GM12874 (cell line): ENCODE measurements at regions not wholly inside any gene's neighbourhood (a gene's known extent, or its start where the extent isn't known, plus 50 kb on each side); places are given as distances from the start of the nearest gene placed in this dataset.

Experiments
- TF ChIP-seq, protein P1 (sequence below): IDR thresholded peaks from 2 replicates; pipeline ENCODE4 v1.5.1; 2011; ENCODE audit warnings: low read depth, mild to moderate bottlenecking, control low read depth, low read length, moderate library complexity; ENCODE audit not compliant: insufficient read depth

- TF ChIP-seq, protein P1, sequence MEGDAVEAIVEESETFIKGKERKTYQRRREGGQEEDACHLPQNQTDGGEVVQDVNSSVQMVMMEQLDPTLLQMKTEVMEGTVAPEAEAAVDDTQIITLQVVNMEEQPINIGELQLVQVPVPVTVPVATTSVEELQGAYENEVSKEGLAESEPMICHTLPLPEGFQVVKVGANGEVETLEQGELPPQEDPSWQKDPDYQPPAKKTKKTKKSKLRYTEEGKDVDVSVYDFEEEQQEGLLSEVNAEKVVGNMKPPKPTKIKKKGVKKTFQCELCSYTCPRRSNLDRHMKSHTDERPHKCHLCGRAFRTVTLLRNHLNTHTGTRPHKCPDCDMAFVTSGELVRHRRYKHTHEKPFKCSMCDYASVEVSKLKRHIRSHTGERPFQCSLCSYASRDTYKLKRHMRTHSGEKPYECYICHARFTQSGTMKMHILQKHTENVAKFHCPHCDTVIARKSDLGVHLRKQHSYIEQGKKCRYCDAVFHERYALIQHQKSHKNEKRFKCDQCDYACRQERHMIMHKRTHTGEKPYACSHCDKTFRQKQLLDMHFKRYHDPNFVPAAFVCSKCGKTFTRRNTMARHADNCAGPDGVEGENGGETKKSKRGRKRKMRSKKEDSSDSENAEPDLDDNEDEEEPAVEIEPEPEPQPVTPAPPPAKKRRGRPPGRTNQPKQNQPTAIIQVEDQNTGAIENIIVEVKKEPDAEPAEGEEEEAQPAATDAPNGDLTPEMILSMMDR = no peak
These were observed 330.8 kb upstream of the CITED2 start for GRCh38 chr6:139705284-139705683.

- TF ChIP-seq, protein P1 = no peak
These were observed 329.3 kb upstream of the CITED2 start for GRCh38 chr6:139703780-139704179.

DNA sequence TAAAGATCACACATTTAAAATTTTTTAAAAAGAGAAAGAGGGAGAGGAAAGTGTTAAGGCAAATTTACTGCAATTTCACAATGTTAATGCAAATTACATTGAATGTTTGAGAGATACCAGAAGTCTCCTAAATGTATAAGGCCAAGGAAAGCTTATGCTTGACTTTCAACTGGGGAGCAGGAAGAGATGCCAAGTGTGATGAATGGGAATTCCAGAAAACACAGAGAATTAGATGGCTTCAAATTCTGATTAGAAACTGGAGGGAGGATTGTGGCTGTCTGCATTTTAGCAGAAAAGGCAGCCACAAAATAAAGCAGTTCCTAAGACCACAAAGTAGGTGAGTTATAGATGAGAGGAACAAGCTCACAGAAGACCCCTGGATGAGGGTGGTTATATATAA is 328.3 kb upstream of the CITED2 start:
- TF ChIP-seq, protein P1 = no peak

- TF ChIP-seq, protein P1 = no peak
These were observed 327.2 kb upstream of the CITED2 start for GRCh38 chr6:139701695-139702094.

GRCh38 chr6:139701003-139701402 is 326.6 kb upstream of the CITED2 start:
- TF ChIP-seq, protein P1 = no peak

- TF ChIP-seq, protein P1 = no peak
These were observed 325.5 kb upstream of the CITED2 start for GRCh38 chr6:139699911-139700310.

DNA sequence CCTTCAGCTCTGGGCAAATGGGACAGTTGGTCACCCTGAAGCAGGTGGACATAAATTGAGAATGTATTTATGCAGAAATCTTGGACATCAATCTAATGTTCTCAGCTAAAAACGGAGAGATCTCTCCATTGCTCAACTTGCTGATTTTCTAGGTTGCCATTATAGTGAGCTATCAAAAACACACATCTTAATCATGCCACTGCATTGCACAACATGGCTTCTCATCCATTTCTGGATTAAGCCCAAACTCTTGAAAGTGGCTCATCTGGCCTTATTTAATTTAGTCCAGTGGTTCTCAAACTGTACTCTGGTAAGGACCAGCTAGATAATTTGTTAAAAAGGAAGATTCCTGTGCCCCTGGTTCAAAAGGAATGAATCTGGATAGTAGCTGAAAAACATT is 324.9 kb upstream of the CITED2 start:
- TF ChIP-seq, protein P1 = no peak

GRCh38 chr6:139698526-139699176 is 324.2 kb upstream of the CITED2 start:
- TF ChIP-seq, protein P1 = no peak
